HCT116 (cell line): ENCODE measurements at regions not wholly inside any gene's neighbourhood (a gene's known extent, or its start where the extent isn't known, plus 50 kb on each side); places are given as distances from the start of the nearest gene placed in this dataset.

Experiments
- ATAC-seq: fragments of 200-7000 bp; cut with Tn5 transposase; 2 replicates; pipeline ENCODE4 v1.9.1; 2020; ENCODE audit warnings: mild to moderate bottlenecking, moderate library complexity
- BruUV-seq: library from RNA; stranded (reverse); fragments of 400-500 nt; replicated peaks from 2 replicates; lab custom pipeline; 2021; lab: Mats Ljungman, UMichigan
- CTCF ChIA-PET: fragments of 300-600 bp; sonication (Branson Sonifier 250); formaldehyde crosslinking; loops from one replicate; lab custom pipeline; 2021; ENCODE audit warnings: antibody characterized with exemption; lab: Charles Lee
- POLR2A ChIA-PET: fragments of 300-600, 350-600 bp; sonication (Branson Sonifier 250); formaldehyde crosslinking; loops from one replicate; lab custom pipeline; 2021; ENCODE audit warnings: antibody characterized with exemption; lab: Charles Lee
- RAD21 ChIA-PET, 2 experiments: fragments of 300-600 bp; sonication (Branson Sonifier 250); formaldehyde crosslinking; loops; one replicate each; lab custom pipeline; 2023; ENCODE audit warnings: low total read pairs in 2 of 2; ENCODE audit not compliant: uncharacterized antibody in 2 of 2, unreplicated experiment in 2 of 2, low non-redundant PET in 1 of 2; lab: Charles Lee
- DNase-seq: peaks from one replicate; pipeline ENCODE4 v3.0.0-alpha.2; 2010; ENCODE audit warnings: low read depth, low spot score
- H2AFZ ChIP-seq: fragments of 200-600 bp; shearing (Covaris generic), sonication (generic); 2 replicates; pipeline ENCODE4 v1.6.1; 2017; ENCODE audit warnings: low read depth, mixed run types, mixed read lengths, antibody characterized with exemption, low read length; ENCODE audit not compliant: poor library complexity, severe bottlenecking
- H3K27ac ChIP-seq: 2 replicates; pipeline ENCODE4 v1.5.1; 2012; ENCODE audit warnings: low read depth, low read length
- H3K27me3 ChIP-seq: fragments of 200-600 bp; sonication (generic); 2 replicates; pipeline ENCODE4 v1.6.1; 2016; ENCODE audit warnings: mixed run types, low read length, mixed read lengths; ENCODE audit not compliant: insufficient read depth
- H3K36me3 ChIP-seq, 2 experiments: fragments of 200-500 bp in 1 of 2; fragments of 200-600 bp in 1 of 2; sonication (Bioruptor generic) in 1 of 2; sonication (generic) in 1 of 2; 2 replicates each; pipeline versions ENCODE4 v1.5.1 to v1.6.1; 2014 to 2016; ENCODE audit warnings: low read length in 2 of 2, inconsistent platforms in 1 of 2, mixed read lengths in 1 of 2, mixed run types in 1 of 2; ENCODE audit not compliant: insufficient read depth in 2 of 2, control insufficient read depth in 1 of 2
- H3K4me1 ChIP-seq, 2 experiments: fragments of 200-600 bp in 1 of 2; sonication (generic) in 1 of 2; 2 replicates each; pipeline versions ENCODE4 v1.5.1 to v1.6.1; 2012 to 2017; ENCODE audit warnings: low read length in 2 of 2, inconsistent platforms in 1 of 2, mild to moderate bottlenecking in 1 of 2, mixed read lengths in 1 of 2, mixed run types in 1 of 2, moderate library complexity in 1 of 2; ENCODE audit not compliant: insufficient read depth in 2 of 2, control insufficient read depth in 1 of 2
- H3K4me2 ChIP-seq: fragments of 200-600 bp; sonication (generic); 2 replicates; pipeline ENCODE4 v1.6.1; 2017; ENCODE audit warnings: mixed run types, low read length, mixed read lengths
- H3K4me3 ChIP-seq, 2 experiments: fragments of 200-600 bp in 1 of 2; sonication (generic) in 1 of 2; replicated peaks in 1 of 2; 2 replicates each; pipeline ENCODE4 v1.5.1; 2011 to 2016; ENCODE audit warnings: low read length in 2 of 2, control low read depth in 1 of 2, low read depth in 1 of 2, mild to moderate bottlenecking in 1 of 2, mixed read lengths in 1 of 2, mixed run types in 1 of 2
- H3K79me2 ChIP-seq: fragments of 200-600 bp; sonication (generic); 2 replicates; pipeline ENCODE4 v1.6.1; 2017; ENCODE audit warnings: mild to moderate bottlenecking, mixed run types, low read length, moderate library complexity, mixed read lengths; ENCODE audit not compliant: insufficient read depth
- H3K9ac ChIP-seq: fragments of 200-600 bp; sonication (generic); 2 replicates; pipeline ENCODE4 v1.6.1; 2016; ENCODE audit warnings: low read length, mixed read lengths
- H3K9me2 ChIP-seq: fragments of 200-600 bp; sonication (generic), shearing (Covaris generic); 2 replicates; pipeline ENCODE4 v1.6.1; 2017; ENCODE audit warnings: mixed run types, mild to moderate bottlenecking, moderate library complexity; ENCODE audit not compliant: insufficient read depth
- H3K9me3 ChIP-seq, 2 experiments: fragments of 200-500 bp in 1 of 2; fragments of 200-600 bp in 1 of 2; sonication (Bioruptor generic) in 1 of 2; sonication (generic) in 1 of 2; 2 replicates each; pipeline ENCODE4 v1.6.1; 2014 to 2017; ENCODE audit warnings: low read length in 2 of 2, mixed read lengths in 2 of 2, inconsistent platforms in 1 of 2, low read depth in 1 of 2, mild to moderate bottlenecking in 1 of 2, mixed run types in 1 of 2, moderate library complexity in 1 of 2; ENCODE audit not compliant: control insufficient read depth in 1 of 2, insufficient read depth in 1 of 2
- H4K20me1 ChIP-seq: fragments of 200-600 bp; sonication (generic), shearing (Covaris generic); 2 replicates; pipeline ENCODE4 v1.6.1; 2017; ENCODE audit warnings: mixed run types, mild to moderate bottlenecking, moderate library complexity; ENCODE audit not compliant: insufficient read depth
- ATF3 ChIP-seq: IDR thresholded peaks from 2 replicates; pipeline ENCODE4 v1.6.1; 2012
- CBX3 ChIP-seq: IDR thresholded peaks from 2 replicates; pipeline ENCODE4 v1.6.1; 2012; ENCODE audit warnings: low read depth
- EZH2phosphoT487 ChIP-seq: fragments of 200-600 bp; IDR thresholded peaks from 2 replicates; pipeline ENCODE4 v1.6.1; 2018; ENCODE audit warnings: antibody characterized with exemption, borderline replicate concordance
- RAD21 ChIP-seq: IDR thresholded peaks from 2 replicates; pipeline ENCODE4 v1.6.1; 2012; ENCODE audit warnings: low read depth, mild to moderate bottlenecking
- REST ChIP-seq: IDR thresholded peaks from 2 replicates; pipeline ENCODE4 v1.6.1; 2012; ENCODE audit warnings: low read depth
- YY1 ChIP-seq: IDR thresholded peaks from 2 replicates; pipeline ENCODE4 v1.6.1; 2011; ENCODE audit warnings: low read length, low read depth, moderate library complexity, mild to moderate bottlenecking; ENCODE audit not compliant: insufficient replicate concordance; ENCODE audit errors: extremely low read depth
- ZBTB33 ChIP-seq: IDR thresholded peaks from 2 replicates; pipeline ENCODE4 v1.6.1; 2011; ENCODE audit warnings: mild to moderate bottlenecking, low read length, moderate library complexity; ENCODE audit not compliant: insufficient replicate concordance; ENCODE audit errors: extremely low read depth
- ZFX ChIP-seq: fragments of 450-650 bp; IDR thresholded peaks from 2 replicates; pipeline ENCODE4 v1.6.1; 2017
- intact Hi-C: fragments of 100-400 bp; cut with micrococcal nuclease; formaldehyde crosslinking; loops from 2 replicates; pipeline ENCODE4 v1.10.0; 2022

- TF ChIP-seq RAD21, result no peak
- no peak for TF ChIP-seq ATF3
- TF ChIP-seq ZFX, result no peak
- TF ChIP-seq EZH2phosphoT487, result no peak
- TF ChIP-seq ZBTB33, result no peak
- TF ChIP-seq REST, result no peak
- TF ChIP-seq CBX3, result no peak
- no peak for TF ChIP-seq YY1
- Histone ChIP-seq H3K4me1 (no peaks in the 10 kb centered on the region), H3K27me3 (no peaks in the 10 kb centered on the region), H3K79me2 (no peaks in the 10 kb centered on the region), H3K4me2 (no peak overlapping the region), H3K36me3 (no peaks in the 10 kb centered on the region), H4K20me1 (no peaks in the 10 kb centered on the region), H3K27ac (no peak overlapping the region), H3K9ac (no peak overlapping the region), H3K9me3 (no peaks in the 10 kb centered on the region), H3K9me2 (no peaks in the 10 kb centered on the region), H2AFZ (no peak overlapping the region), H3K4me3 (no peak overlapping the region)
- DNase-seq (no peak), ATAC-seq (no peak)
- ChIA-PET CTCF (no interaction called here), POLR2A (no interaction called here), RAD21 (no interaction called here)
- intact Hi-C loops, result no loop called here
- BruUV-seq, result no TSS peak
Observed at GRCh38 chr14:44404599-44404998, 102.5 kb downstream of the FSCB start.
